ENCODE measurements at regions not wholly inside any gene's neighbourhood (a gene's known extent, or its start where the extent isn't known, plus 50 kb on each side); places are given as distances from the start of the nearest gene placed in this dataset.

DNA sequence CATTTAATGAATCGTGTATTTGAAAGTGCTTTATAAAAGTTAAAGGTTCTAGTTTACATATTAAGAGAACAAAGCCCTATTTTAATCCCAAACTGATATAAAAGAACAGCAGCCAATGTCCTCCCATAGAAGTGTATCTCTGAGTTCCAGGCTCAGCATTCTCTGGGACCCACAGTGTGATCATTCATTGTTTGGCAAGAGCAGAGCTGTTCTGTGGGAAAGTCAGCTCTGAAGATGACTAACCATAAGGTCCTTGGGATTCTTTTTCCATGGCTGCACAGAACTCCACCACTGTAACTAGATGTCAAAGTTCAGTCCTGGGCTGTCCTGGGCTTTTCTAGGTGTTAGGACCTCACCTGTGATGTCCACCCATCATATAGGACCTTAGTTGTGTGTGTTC lies 157.0 kb upstream of the TLL1 start:
- no peak overlapping the region for H3K27ac Mint-ChIP-seq
- no peak overlapping the region for H3K4me3 Mint-ChIP-seq
- no peak for ATAC-seq
- POLR2A ChIA-PET = no interaction called here
- H3K9me3 Mint-ChIP-seq (ENCODE audit: insufficient read depth) = no peaks in the 10 kb centered on the region
- H3K36me3 Mint-ChIP-seq (ENCODE audit: low read depth) = no peaks in the 10 kb centered on the region
- DNase-seq = no peak
- CTCF ChIA-PET = no interaction called here
- no peaks in the 10 kb centered on the region for H3K4me1 Mint-ChIP-seq (ENCODE audit: low read depth)
- no peaks in the 10 kb centered on the region for H3K27me3 Mint-ChIP-seq (ENCODE audit: low read depth)

GRCh38 chr4:165716472-165716871 lies 156.6 kb upstream of the TLL1 start:
- ChIA-PET POLR2A (no interaction called here), CTCF (no interaction called here)
- no peaks in the 10 kb centered on the region for H3K4me1 Mint-ChIP-seq (ENCODE audit: low read depth)
- H3K36me3 Mint-ChIP-seq (ENCODE audit: low read depth) = no peaks in the 10 kb centered on the region
- DNase-seq (no peak), ATAC-seq (no peak)
- H3K27ac Mint-ChIP-seq = no peak overlapping the region
- no peaks in the 10 kb centered on the region for H3K27me3 Mint-ChIP-seq (ENCODE audit: low read depth)
- no peaks in the 10 kb centered on the region for H3K9me3 Mint-ChIP-seq (ENCODE audit: insufficient read depth)
- H3K4me3 Mint-ChIP-seq = no peak overlapping the region

- H3K27ac Mint-ChIP-seq = no peak overlapping the region
- no peaks in the 10 kb centered on the region for H3K36me3 Mint-ChIP-seq (ENCODE audit: low read depth)
- no peaks in the 10 kb centered on the region for H3K27me3 Mint-ChIP-seq (ENCODE audit: low read depth)
- DNase-seq = no peak
- H3K4me1 Mint-ChIP-seq (ENCODE audit: low read depth) = no peaks in the 10 kb centered on the region
- ChIA-PET POLR2A (no interaction called here), CTCF (no interaction called here)
- no peak for ATAC-seq
- H3K9me3 Mint-ChIP-seq (ENCODE audit: insufficient read depth) = no peaks in the 10 kb centered on the region
- H3K4me3 Mint-ChIP-seq = no peak overlapping the region
Observed at GRCh38 chr4:165718660-165719059, 154.4 kb upstream of the TLL1 start.

DNA sequence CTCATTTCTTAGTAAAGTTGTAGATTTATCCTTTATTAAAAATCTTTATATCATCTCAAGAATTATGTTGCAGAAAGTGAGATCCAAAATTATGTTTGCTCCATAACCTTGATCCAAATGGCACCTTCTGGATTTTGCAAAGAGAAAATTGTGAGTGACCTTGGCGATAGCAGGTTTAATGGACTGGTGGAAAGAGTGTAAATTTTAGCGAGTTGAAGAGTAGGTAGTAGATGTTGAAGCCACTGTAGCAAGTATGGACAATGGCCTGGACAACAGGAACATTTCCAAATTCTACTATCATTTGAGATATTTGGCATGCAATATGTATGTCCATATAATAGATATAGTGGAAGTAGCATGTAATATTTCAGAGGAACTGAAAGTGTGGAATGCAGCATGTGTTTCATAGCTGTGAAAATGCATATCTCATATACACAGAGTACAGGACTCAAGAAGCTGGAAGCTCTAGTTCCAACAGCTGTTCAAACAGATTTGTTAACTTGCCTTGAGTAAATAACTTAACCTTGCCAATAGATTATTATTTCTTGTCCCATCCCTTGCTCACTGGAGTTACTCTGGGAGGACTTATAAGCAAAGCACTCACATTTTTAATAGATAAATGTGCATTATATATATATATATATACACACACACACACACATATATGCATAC lies 152.5 kb upstream of the TLL1 start:
- ChIA-PET POLR2A (no interaction called here), CTCF (no interaction called here)
- no peaks in the 10 kb centered on the region for H3K4me1 Mint-ChIP-seq (ENCODE audit: low read depth)
- H3K36me3 Mint-ChIP-seq (ENCODE audit: low read depth) = no peaks in the 10 kb centered on the region
- no peaks in the 10 kb centered on the region for H3K9me3 Mint-ChIP-seq (ENCODE audit: insufficient read depth)
- H3K4me3 Mint-ChIP-seq = no peak overlapping the region
- no peak for ATAC-seq
- H3K27me3 Mint-ChIP-seq (ENCODE audit: low read depth) = no peaks in the 10 kb centered on the region
- DNase-seq = no peak
- H3K27ac Mint-ChIP-seq = no peak overlapping the region

DNA sequence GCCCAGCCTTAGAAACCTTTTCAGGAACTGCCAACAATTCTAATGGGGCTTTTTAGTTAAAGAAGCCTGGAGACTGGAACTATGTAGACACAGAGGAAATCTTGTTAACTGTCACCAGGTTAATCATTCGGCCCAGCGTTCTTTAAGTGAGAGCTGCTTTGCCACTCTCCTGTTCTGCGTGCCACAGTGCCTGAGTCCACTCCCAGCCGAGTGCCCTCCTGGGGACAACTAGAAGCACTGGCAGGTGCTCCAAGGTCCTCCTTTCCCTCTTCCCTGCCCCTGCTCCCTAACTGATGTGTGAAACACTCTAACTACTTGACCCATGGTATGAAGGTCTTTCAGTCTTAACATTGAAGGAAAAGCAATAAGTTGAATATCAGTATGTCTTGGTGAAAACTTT lies 151.2 kb upstream of the TLL1 start:
- Mint-ChIP-seq H3K27me3 (ENCODE audit: low read depth) (no peaks in the 10 kb centered on the region), H3K4me1 (ENCODE audit: low read depth) (no peaks in the 10 kb centered on the region), H3K27ac (no peak overlapping the region), H3K36me3 (ENCODE audit: low read depth) (no peaks in the 10 kb centered on the region), H3K4me3 (no peak overlapping the region), H3K9me3 (ENCODE audit: insufficient read depth) (no peaks in the 10 kb centered on the region)
- ChIA-PET POLR2A (no interaction called here), CTCF (no interaction called here)
- no peak for DNase-seq
- ATAC-seq = no peak

DNA sequence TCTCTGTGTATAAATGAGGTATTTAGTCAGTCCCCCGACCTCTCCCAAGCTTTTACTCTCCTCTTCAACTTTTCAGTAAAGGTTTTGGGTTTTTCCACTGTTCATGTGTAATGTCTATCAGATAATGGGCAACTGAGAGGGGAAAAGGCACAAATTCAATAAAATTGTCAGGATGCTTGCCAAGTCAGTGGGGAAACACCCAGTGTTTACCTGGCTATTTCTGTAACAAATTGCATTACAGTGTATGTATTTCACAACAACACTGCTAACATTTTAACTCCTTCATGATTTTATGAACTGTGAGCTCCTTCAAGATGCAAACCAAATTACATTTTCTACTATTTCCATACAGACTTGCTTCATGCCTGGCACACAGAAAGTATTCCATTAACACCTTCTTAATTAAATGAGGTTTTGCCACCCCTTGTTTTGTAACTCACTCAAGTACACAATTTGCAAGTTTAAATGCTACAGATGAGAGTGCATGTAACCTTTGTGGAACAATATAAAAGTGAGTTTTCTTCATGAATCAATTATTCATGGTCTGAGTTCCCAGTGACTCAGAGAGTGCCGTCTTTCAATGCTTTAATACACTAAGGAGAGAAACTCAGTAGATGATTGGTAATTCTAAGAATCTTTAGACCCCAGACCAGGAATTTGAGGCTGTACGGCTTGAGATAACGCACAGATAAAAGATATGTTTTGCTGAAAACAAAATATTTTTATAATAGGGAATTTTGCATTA lies 149.8 kb upstream of the TLL1 start:
- no peaks in the 10 kb centered on the region for H3K36me3 Mint-ChIP-seq (ENCODE audit: low read depth)
- ATAC-seq = no peak
- DNase-seq = no peak
- no peaks in the 10 kb centered on the region for H3K4me1 Mint-ChIP-seq (ENCODE audit: low read depth)
- H3K27ac Mint-ChIP-seq = no peak overlapping the region
- ChIA-PET POLR2A (no interaction called here), CTCF (no interaction called here)
- no peak overlapping the region for H3K4me3 Mint-ChIP-seq
- H3K27me3 Mint-ChIP-seq (ENCODE audit: low read depth) = no peaks in the 10 kb centered on the region
- no peaks in the 10 kb centered on the region for H3K9me3 Mint-ChIP-seq (ENCODE audit: insufficient read depth)

DNA sequence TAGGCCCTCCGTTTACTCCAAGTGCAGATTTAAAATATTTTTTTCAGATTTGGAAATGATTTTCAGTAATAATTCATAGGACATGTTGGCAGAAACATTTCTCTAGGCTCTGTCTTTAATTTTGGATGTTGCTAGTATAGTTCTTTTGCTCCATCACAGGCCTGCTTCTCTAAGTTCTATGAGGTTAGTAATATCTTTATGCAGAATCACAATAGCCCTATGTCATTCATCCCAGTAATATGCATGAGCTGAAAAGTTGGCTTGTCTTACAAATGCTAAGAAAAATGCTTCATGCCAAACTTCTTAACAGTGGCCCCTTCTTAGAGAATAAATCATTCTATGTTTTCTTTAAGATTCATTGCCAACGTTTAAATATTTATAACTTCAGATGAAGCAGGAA lies 148.3 kb upstream of the TLL1 start:
- ChIA-PET POLR2A (no interaction called here), CTCF (no interaction called here)
- H3K4me3 Mint-ChIP-seq = no peak overlapping the region
- H3K9me3 Mint-ChIP-seq (ENCODE audit: insufficient read depth) = no peaks in the 10 kb centered on the region
- ATAC-seq = no peak
- no peak for DNase-seq
- no peaks in the 10 kb centered on the region for H3K36me3 Mint-ChIP-seq (ENCODE audit: low read depth)
- no peaks in the 10 kb centered on the region for H3K27me3 Mint-ChIP-seq (ENCODE audit: low read depth)
- H3K27ac Mint-ChIP-seq = no peak overlapping the region
- H3K4me1 Mint-ChIP-seq (ENCODE audit: low read depth) = no peaks in the 10 kb centered on the region

- Mint-ChIP-seq H3K36me3 (ENCODE audit: low read depth) (no peaks in the 10 kb centered on the region), H3K4me1 (ENCODE audit: low read depth) (no peaks in the 10 kb centered on the region), H3K27ac (no peak overlapping the region), H3K27me3 (ENCODE audit: low read depth) (no peaks in the 10 kb centered on the region), H3K4me3 (no peak overlapping the region), H3K9me3 (ENCODE audit: insufficient read depth) (no peaks in the 10 kb centered on the region)
- ChIA-PET CTCF (no interaction called here), POLR2A (no interaction called here)
- no peak for ATAC-seq
- no peak for DNase-seq
Observed at GRCh38 chr4:165725352-165725751, 147.7 kb upstream of the TLL1 start.

GRCh38 chr4:165726831-165727230 lies 146.2 kb upstream of the TLL1 start:
- Mint-ChIP-seq H3K4me3 (no peak overlapping the region), H3K27me3 (ENCODE audit: low read depth) (no peaks in the 10 kb centered on the region), H3K4me1 (ENCODE audit: low read depth) (no peaks in the 10 kb centered on the region), H3K27ac (no peak overlapping the region), H3K36me3 (ENCODE audit: low read depth) (no peaks in the 10 kb centered on the region), H3K9me3 (ENCODE audit: insufficient read depth) (no peaks in the 10 kb centered on the region)
- POLR2A ChIA-PET = no interaction called here
- ATAC-seq = no peak
- no peak for DNase-seq
- CTCF ChIA-PET = no interaction called here

GRCh38 chr4:165737309-165737972 lies 135.6 kb upstream of the TLL1 start:
- ATAC-seq (no peak), DNase-seq (no peak)
- Mint-ChIP-seq H3K27ac (no peak overlapping the region), H3K9me3 (ENCODE audit: insufficient read depth) (no peaks in the 10 kb centered on the region), H3K4me3 (no peak overlapping the region), H3K27me3 (ENCODE audit: low read depth) (no peaks in the 10 kb centered on the region), H3K36me3 (ENCODE audit: low read depth) (no peaks in the 10 kb centered on the region), H3K4me1 (ENCODE audit: low read depth) (no peaks in the 10 kb centered on the region)
- POLR2A ChIA-PET = no interaction called here
- CTCF ChIA-PET = no interaction called here

GRCh38 chr4:165738571-165738970 lies 134.5 kb upstream of the TLL1 start:
- no peaks in the 10 kb centered on the region for H3K36me3 Mint-ChIP-seq (ENCODE audit: low read depth)
- ATAC-seq = no peak
- no peak overlapping the region for H3K4me3 Mint-ChIP-seq
- no peaks in the 10 kb centered on the region for H3K27me3 Mint-ChIP-seq (ENCODE audit: low read depth)
- no peaks in the 10 kb centered on the region for H3K9me3 Mint-ChIP-seq (ENCODE audit: insufficient read depth)
- CTCF ChIA-PET = interaction anchor here (1.2 kb wide), 1 partner anchor 195 kb away, joined by 3 read pairs; no protein-coding TSS in a partner anchor
- no peak for DNase-seq
- POLR2A ChIA-PET = no interaction called here
- H3K27ac Mint-ChIP-seq = no peak overlapping the region
- no peaks in the 10 kb centered on the region for H3K4me1 Mint-ChIP-seq (ENCODE audit: low read depth)

DNA sequence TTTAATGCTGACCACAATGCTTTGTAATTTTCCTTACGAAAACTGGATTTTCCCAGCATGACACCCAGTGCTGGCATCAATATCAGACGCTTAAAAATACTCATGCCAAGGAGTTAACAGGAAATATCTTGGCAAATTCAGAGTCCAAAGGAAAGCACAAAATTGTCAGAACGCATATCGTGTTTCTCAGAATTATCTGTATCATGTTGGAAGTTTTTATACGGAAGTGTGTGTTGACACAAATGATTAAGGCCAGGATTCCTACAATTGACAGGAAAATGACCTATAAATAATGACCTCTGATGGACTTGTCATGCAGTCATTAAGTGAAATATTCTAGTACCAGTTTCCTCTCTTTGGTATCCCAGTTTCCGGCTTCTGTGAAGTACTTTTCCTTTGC lies 132.1 kb upstream of the TLL1 start:
- no peak for DNase-seq
- no peaks in the 10 kb centered on the region for H3K36me3 Mint-ChIP-seq (ENCODE audit: low read depth)
- H3K27me3 Mint-ChIP-seq (ENCODE audit: low read depth) = no peaks in the 10 kb centered on the region
- H3K4me3 Mint-ChIP-seq = no peak overlapping the region
- ChIA-PET CTCF (no interaction called here), POLR2A (no interaction called here)
- no peaks in the 10 kb centered on the region for H3K4me1 Mint-ChIP-seq (ENCODE audit: low read depth)
- no peak for ATAC-seq
- no peak overlapping the region for H3K27ac Mint-ChIP-seq
- no peaks in the 10 kb centered on the region for H3K9me3 Mint-ChIP-seq (ENCODE audit: insufficient read depth)

All from activated CD8-positive, alpha-beta T cell treated with anti-CD3 and anti-CD28 coated beads, Interleukin-2, amount 10 ng/mL, durations not matched to agents 7 days and 5 days (primary cell).